Posterior cingulate gyrus (tissue), 11 donors: ENCODE measurements at regions not wholly inside any gene's neighbourhood (a gene's known extent, or its start where the extent isn't known, plus 50 kb on each side); places are given as distances from the start of the nearest gene placed in this dataset.
"Not testable (repeated sequence)": the region's sequence is repeated elsewhere in the genome, so short reads cannot be mapped to it uniquely, and the experiment has no call there.

ENCODE experiments used
- DNase-seq, 10 donors: peaks; one replicate each; pipeline versions ENCODE4 v3.0.0 to v3.0.0-alpha.2; 2020 to 2021; ENCODE audit warnings: mixed read lengths in 3 of 10
- intact Hi-C: fragments of 100-400 bp; cut with DNase I; formaldehyde crosslinking; loops from one replicate; pipeline ENCODE4 v1.15.1; 2023

- intact Hi-C loops = no loop called here
- no peak for DNase-seq
Measured at GRCh38 chr9:7316967-7317366, 482.6 kb downstream of the DMAC1 start.

DNA sequence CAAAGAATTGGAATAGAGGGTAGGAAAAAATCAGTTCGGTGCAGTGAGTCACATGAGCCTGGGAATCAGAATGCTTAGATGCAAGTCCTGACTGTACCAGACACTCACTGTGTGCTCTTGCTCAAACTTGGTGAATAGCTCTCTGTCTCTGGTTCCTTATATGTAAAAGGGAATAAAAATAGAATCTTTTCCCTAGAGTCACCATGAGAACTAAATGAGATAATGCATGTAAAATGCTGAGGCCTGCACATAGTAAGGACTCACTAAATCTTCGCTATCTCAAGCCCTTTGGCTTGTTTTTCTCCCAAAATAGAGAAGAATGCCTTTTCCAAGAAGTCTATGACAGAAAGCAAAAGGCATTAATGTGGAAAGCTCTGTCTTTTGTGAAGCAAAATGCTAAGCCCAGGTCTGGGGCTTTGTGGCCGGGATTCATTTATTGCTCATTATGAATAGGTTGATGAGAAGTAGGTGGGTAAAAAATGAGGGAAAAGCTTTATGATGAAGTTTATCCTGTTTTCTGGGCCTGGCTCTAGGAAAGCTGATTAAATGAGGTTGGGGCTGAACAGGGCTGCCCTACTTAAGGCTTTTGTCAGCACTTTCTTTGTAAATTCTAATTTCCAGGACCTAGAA is 483.3 kb downstream of the DMAC1 start:
- no peak for DNase-seq
- intact Hi-C loops = no loop called here

DNA sequence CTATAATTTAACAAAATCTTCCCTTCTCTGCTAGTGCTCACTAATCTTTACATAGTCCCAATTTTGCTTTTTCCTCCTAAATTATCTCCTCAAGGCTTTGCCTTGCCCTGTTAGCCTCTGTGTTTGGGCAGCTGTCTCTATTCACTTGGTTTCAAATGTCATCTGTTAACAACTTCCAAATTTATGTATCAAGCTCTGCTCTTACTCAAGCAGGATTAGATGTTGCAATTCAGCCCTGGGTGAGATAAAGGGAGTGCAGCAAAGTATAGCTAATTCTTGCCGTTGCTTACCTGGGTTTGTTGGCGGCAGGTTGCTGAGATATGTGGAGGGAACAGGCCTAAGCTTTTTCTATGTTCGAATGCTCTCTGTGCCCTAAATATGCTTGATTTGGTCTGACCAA is 483.8 kb downstream of the DMAC1 start:
- intact Hi-C loops = no loop called here
- DNase-seq = no peak

- intact Hi-C loops = no loop called here
Measured at GRCh38 chr9:7315116-7315515, 484.5 kb downstream of the DMAC1 start.

GRCh38 chr9:7313389-7313788 is 486.2 kb downstream of the DMAC1 start:
- intact Hi-C loops = no loop called here
- DNase-seq = no peak

More at GRCh38 chr9:7315116-7315515, 484.5 kb downstream of the DMAC1 start:
- DNase-seq = no peak

GRCh38 chr9:7309051-7309450 is 490.5 kb downstream of the DMAC1 start:
- DNase-seq, intact Hi-C loops: not testable (repeated sequence)

DNA sequence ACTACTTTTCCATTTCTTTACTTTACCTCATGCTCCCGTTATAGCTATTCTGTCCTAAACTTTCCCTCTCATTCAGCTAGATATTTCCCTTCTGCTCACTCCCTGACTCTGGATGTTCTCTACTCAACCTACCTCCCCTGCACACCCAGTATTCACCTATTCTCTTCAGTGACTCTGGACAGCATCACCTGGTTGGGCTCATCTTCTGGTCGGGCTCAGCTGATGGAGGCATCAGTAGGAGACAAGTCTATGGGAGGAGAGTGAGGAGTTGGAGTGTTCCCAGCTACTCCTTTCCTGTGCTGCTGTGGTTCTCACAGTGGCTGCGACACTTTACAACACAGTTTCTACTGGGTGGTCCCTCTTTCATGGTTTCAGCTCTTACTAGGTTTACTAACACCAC is 493.9 kb downstream of the DMAC1 start:
- intact Hi-C loops = no loop called here

DNA sequence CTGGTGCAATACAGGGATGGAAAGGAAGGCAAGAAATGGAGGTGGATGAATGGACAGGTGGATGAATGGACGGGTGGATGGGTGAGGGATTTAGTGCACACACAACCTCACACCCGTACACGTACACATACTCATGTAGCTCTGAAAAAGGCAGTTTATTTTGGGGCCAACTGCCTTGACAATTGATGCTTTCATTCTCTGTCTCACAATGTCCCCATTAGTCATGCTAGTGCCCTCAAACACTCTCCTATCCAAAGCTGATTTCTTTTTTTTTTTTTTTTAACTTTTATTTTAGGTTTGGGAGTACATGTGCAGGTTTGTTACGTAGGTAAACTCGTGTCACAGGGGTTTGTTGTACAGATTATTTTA is 495.0 kb downstream of the DMAC1 start:
- no peak for DNase-seq
- intact Hi-C loops = no loop called here

More for the DNA sequence above, 493.9 kb downstream of the DMAC1 start:
- no peak for DNase-seq

GRCh38 chr9:7303907-7304626 is 495.5 kb downstream of the DMAC1 start:
- intact Hi-C loops = no loop called here
- no peak for DNase-seq

GRCh38 chr9:7300484-7300883 is 499.1 kb downstream of the DMAC1 start:
- intact Hi-C loops = no loop called here
- no peak for DNase-seq

DNA sequence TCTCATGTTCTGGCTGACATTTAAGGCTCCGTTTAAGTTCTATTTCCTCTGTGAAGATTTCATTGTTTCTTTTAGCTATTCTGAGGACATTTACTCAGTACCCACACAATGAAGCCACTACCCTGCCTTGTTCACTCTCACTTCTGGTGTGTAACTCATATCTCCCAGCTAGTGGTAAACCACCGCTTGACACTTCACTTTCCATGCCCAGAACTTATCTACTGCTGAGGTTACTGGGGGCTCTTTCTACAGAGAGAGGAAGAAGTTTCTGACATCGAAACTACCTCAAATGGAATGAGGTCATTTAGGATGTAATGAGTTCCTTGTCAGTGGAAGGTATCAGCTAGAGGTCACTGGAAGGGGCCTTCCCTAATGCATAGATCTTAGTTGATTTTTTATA is 501.5 kb downstream of the DMAC1 start:
- intact Hi-C loops = no loop called here

DNA sequence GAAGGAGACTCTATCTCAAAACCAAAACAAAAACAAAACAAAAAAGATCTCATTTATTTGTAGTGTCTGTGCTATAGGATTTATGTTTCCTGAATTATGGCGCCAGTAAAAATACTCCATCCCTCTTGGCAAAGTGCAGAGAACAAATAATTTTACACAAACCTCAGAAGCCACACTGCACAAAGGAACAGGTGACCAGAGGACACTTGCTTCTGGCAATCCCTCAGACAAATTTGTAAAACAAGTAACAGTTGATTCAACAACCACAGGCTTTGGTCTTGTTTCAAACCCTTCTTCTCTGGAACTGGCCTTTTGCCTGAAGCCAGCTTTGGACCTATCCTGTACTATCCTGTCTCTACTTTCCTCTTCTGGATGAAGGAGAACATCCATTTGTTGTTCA is 502.1 kb downstream of the DMAC1 start:
- intact Hi-C loops = no loop called here
- DNase-seq = no peak

More for the DNA sequence above, 501.5 kb downstream of the DMAC1 start:
- DNase-seq = no peak

- DNase-seq = no peak
- intact Hi-C loops = no loop called here
Measured at GRCh38 chr9:7293091-7293490, 506.5 kb downstream of the DMAC1 start.

GRCh38 chr9:7289773-7290172 is 509.8 kb downstream of the DMAC1 start:
- intact Hi-C loops = no loop called here
- no peak for DNase-seq

DNA sequence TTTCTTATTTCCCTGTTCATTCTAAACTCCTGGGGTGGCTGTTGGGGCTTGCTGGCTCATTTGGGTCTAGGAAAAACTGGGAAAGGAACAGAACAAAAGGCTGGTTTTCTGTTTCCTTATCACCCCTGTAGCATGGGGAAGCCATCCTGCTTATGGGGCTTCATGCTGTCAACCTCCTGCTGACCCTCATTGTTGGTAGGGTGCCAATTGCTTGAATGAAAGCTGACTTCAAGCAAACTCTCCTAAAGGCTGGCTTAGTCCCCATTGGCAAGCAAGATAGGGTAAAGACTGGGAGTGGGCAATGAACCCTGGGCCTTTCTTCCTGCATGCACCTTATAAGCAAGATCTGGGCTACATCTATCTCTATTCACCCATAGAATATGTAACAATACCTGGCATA is 511.6 kb downstream of the DMAC1 start:
- intact Hi-C loops = no loop called here
- no peak for DNase-seq

DNA sequence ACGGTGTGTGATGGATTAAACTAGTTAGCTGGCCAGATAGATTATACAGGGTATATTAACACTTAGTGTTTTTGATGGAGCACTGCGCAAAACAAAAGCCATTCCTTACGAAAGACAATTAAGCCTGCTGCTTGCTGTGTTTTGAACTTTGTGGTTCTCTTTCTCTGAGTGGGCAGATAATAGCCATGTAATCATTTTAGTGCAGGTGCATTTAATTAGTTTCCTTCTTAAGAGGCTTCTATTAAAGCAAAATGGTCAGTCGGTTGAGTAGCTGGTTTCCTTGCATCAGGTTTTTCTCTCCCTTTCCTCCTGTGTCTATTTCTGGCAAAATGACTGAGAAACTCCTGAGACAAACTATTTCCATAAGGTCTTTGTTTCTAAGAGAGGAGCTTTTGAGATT is 512.5 kb downstream of the DMAC1 start:
- DNase-seq = no peak
- intact Hi-C loops = no loop called here

GRCh38 chr9:7286101-7286500 is 513.5 kb downstream of the DMAC1 start:
- DNase-seq = no peak
- intact Hi-C loops = no loop called here

GRCh38 chr9:7285199-7285598 is 514.4 kb downstream of the DMAC1 start:
- no peak for DNase-seq
- intact Hi-C loops = no loop called here

GRCh38 chr9:7284517-7284916 is 515.1 kb downstream of the DMAC1 start:
- intact Hi-C loops = no loop called here
- DNase-seq = no peak

GRCh38 chr9:7284117-7284516 is 515.5 kb downstream of the DMAC1 start:
- DNase-seq = no peak
- intact Hi-C loops = no loop called here

GRCh38 chr9:7273575-7273974 is 515.8 kb downstream of the KDM4C start:
- peak in 4 of 10 donors; percentile 24 to 89 (median 42) for DNase-seq
- intact Hi-C loops = no loop called here

DNA sequence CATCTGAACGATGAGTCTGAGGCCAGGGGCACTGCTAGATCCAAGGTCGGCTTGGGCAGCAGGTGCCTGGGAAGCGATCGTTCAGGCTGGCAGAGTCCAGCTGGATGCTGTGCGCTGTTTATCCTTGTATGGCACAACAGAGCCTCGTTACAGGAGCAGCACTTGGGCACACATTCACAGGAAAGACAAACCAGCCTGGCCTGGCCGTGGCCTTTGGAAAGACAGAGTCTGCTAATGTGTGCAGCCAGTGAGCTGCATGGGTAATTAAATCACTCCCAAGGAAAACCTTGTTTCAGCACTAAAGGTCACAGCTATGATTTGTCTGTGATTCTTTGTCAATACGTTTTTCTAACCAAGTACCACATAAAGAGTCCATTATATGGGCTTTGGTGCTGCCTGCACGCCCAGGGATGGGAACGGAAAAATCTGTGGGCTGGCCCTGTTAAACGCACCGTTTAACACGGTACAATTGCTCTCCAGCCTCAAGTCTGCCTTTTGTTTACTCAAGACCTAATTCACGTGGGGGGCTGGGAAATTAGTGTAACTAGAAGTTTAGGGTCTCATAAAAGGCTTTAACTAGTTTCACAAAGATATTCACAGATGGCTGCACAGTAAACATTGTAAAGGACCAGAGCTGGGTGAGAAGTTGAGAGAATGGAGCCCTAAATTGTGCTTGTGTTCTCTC is 509.3 kb downstream of the KDM4C start:
- intact Hi-C loops = no loop called here
- peak; percentile 15 to 90 (median 35) for DNase-seq
